ENCODE measurements at regions not wholly inside any gene's neighbourhood (a gene's known extent, or its start where the extent isn't known, plus 50 kb on each side); places are given as distances from the start of the nearest gene placed in this dataset.

DNA sequence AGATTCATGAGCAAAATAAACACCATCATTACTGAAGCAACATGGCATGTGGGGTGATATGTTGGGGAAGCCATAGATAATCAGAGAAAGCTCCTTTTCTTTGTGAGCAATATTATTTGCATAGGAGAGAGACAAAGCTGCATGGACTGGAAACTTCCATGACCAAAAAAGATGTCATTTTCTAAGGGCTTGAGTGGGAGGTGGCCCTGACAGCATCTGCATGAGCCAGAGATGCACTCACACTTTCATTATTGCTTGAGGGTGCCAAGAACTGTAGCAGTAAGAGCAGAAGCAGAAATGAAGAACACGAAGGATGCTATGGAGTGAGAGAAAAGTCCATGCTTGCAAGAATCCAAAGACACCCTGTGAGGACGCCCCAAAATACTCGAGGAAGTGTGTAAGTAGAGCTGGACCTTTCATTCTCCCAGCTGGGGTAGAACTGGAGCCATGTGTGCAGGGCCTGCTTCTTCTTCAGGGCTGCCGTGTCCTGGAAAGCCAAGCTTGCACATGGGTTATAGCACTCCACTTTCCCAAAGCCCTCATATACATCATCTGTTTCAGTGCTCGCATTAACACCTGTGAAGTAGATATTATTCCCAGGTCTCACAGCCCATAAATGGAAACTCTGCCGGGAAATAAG lies 851.2 kb downstream of the DHX35 start:
- Histone ChIP-seq H3K27me3 (no peaks in the 10 kb centered on the region), H3K4me1 (no peaks in the 10 kb centered on the region), H3K4me3 (no peak overlapping the region), H3K9me3 (no peaks in the 10 kb centered on the region), H3K27ac (no peak overlapping the region), H3K36me3 (replicated peaks in 1 of 2; ENCODE audit: insufficient read depth in 1 of 2, low read depth in 2 of 2) (no peaks in the 10 kb centered on the region)
- TF ChIP-seq POLR2A (IDR thresholded peaks at IDR 0.05), result no peak
- TF ChIP-seq, protein P1, sequence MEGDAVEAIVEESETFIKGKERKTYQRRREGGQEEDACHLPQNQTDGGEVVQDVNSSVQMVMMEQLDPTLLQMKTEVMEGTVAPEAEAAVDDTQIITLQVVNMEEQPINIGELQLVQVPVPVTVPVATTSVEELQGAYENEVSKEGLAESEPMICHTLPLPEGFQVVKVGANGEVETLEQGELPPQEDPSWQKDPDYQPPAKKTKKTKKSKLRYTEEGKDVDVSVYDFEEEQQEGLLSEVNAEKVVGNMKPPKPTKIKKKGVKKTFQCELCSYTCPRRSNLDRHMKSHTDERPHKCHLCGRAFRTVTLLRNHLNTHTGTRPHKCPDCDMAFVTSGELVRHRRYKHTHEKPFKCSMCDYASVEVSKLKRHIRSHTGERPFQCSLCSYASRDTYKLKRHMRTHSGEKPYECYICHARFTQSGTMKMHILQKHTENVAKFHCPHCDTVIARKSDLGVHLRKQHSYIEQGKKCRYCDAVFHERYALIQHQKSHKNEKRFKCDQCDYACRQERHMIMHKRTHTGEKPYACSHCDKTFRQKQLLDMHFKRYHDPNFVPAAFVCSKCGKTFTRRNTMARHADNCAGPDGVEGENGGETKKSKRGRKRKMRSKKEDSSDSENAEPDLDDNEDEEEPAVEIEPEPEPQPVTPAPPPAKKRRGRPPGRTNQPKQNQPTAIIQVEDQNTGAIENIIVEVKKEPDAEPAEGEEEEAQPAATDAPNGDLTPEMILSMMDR (IDR thresholded peaks at IDR 0.05), result no peak
- ATAC-seq (no peak), DNase-seq (no peak)
- 48 to 65% methylated on average over 6 of the region's 6 CpGs for whole genome bisulfite sequencing, 2 donors
- intact Hi-C loops (cut with DNase I), result loop anchor here (10.0 kb wide), 1 partner anchor 61 kb away; no protein-coding TSS in a partner anchor

DNA sequence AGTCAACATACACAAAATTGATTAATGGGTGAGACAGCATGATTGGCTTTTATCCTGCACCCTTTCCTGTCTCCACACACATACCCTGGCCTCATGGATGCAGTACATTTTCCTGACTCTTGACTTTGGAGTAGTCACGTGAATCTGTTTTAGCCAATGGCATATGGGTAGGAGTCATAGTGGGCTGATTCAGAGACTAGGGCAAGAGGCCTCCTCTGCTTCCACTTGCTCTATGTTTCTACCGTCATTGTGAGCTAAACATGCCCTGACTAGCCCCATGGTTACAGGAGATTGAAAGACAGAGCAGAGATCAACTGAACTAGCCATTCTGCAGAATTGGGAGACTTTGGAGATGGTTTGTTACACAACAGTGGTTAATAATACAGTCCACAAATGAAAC lies 850.0 kb downstream of the DHX35 start:
- intact Hi-C loops (cut with DNase I), result loop anchor here (10.0 kb wide), 1 partner anchor 63 kb away; no protein-coding TSS in a partner anchor
- Histone ChIP-seq H3K27ac (no peak overlapping the region), H3K4me3 (no peak overlapping the region), H3K36me3 (replicated peaks in 1 of 2; ENCODE audit: insufficient read depth in 1 of 2, low read depth in 2 of 2) (no peaks in the 10 kb centered on the region), H3K27me3 (no peaks in the 10 kb centered on the region), H3K4me1 (no peaks in the 10 kb centered on the region), H3K9me3 (no peaks in the 10 kb centered on the region)
- DNase-seq, result no peak
- no peak for TF ChIP-seq POLR2A (IDR thresholded peaks at IDR 0.05)
- TF ChIP-seq, protein P1 (IDR thresholded peaks at IDR 0.05), result no peak
- WGBS, 2 donors, result 67 to 69% methylated on average over 2 of the region's 2 CpGs
- ATAC-seq, result no peak

DNA sequence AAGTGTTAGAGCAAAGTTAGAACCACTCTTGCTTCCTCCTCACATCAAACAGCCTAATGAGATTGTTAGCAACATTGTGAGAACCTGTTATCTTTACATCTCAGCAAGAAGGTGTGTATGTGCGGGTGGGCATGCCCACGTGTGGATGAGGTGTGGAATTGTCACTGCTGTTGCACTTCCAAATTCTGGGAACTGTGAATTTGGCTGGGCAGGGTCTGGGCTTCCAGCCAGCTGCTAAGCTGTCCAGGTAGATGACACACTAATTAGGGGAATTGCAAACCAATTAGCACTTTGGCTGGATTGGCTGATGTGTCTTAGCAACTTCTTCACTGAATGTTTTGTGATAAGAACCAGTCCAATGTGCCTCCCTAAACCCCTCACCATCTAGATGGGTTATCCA lies 848.2 kb downstream of the DHX35 start:
- intact Hi-C loops (cut with DNase I), result loop anchor here (10.0 kb wide), 1 partner anchor 64 kb away; no protein-coding TSS in a partner anchor
- Histone ChIP-seq H3K4me3 (no peak overlapping the region), H3K9me3 (no peaks in the 10 kb centered on the region), H3K27ac (no peak overlapping the region), H3K36me3 (replicated peaks in 1 of 2; ENCODE audit: insufficient read depth in 1 of 2, low read depth in 2 of 2) (no peaks in the 10 kb centered on the region), H3K4me1 (no peaks in the 10 kb centered on the region), H3K27me3 (no peaks in the 10 kb centered on the region)
- ATAC-seq (no peak), DNase-seq (no peak)
- TF ChIP-seq POLR2A (IDR thresholded peaks at IDR 0.05), result no peak
- TF ChIP-seq, protein P1 (IDR thresholded peaks at IDR 0.05), result no peak
- 33% methylated on average over 2 of the region's 2 CpGs; no CpG with 5 or more reads in 1 of the 2 donors for whole genome bisulfite sequencing, 2 donors

DNA sequence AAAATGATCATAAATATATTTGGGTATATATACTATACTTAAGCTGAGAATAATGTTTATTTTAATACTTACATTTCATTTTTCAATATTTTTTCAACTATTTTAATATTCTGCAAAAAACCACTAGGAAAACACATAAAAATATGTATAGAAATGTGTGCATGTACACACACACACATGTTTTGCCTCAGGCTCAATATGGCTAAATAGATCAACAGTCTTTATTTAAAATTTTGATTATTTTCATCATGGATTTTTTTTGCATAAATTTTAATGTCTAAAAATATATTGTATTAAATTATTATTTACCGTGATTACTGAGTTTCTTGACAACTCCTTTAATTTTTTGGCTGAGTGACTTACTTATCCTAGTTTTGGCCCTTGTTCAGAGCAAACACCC lies 846.5 kb downstream of the DHX35 start:
- Histone ChIP-seq H3K9me3 (no peaks in the 10 kb centered on the region), H3K4me3 (no peak overlapping the region), H3K27ac (no peak overlapping the region), H3K4me1 (no peaks in the 10 kb centered on the region), H3K36me3 (replicated peaks in 1 of 2; ENCODE audit: insufficient read depth in 1 of 2, low read depth in 2 of 2) (no peaks in the 10 kb centered on the region), H3K27me3 (no peaks in the 10 kb centered on the region)
- TF ChIP-seq POLR2A (IDR thresholded peaks at IDR 0.05), result no peak
- TF ChIP-seq, protein P1 (IDR thresholded peaks at IDR 0.05), result no peak
- intact Hi-C loops (cut with DNase I), result no loop called here
- DNase-seq (no peak), ATAC-seq (no peak)
- WGBS, 2 donors, result 58 to 71% methylated on average over 1 of the region's 1 CpG

DNA sequence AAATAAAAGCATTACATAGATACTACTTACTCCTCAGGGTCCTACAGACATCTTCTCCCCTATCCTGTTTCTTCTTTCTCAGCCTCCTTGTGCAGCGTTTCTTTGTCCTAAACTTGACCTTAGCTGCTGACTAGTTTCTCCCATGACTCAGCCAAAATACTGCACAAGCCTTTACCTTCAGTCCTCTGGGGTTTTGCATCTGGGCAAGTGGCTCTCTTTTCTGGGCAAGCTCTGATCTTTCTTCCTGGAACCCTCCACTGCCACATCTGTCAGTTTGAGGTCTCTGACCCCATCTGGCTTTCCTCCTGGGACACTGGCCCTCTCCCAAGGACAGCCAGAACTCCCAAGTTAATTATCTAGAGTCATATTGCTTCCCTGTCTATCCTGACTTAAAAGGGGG lies 838.4 kb downstream of the DHX35 start:
- Histone ChIP-seq H3K27ac (peak overlapping the region in 2 of 4 donors; percentile 4 to 41), H3K4me1 (peaks cover 4% of the 10 kb centered on the region), H3K36me3 (replicated peaks in 1 of 2; ENCODE audit: insufficient read depth in 1 of 2, low read depth in 2 of 2) (no peaks in the 10 kb centered on the region), H3K9me3 (no peaks in the 10 kb centered on the region), H3K27me3 (no peaks in the 10 kb centered on the region), H3K4me3 (no peak overlapping the region)
- TF ChIP-seq, protein P1 (IDR thresholded peaks at IDR 0.05), result no peak
- no peak for TF ChIP-seq POLR2A (IDR thresholded peaks at IDR 0.05)
- ATAC-seq, result no peak
- intact Hi-C loops (cut with DNase I), result no loop called here
- peak in 3 of 4 donors; percentile 13 to 28 (median 16) for DNase-seq
- 8 to 15% methylated on average over 1 of the region's 1 CpG for WGBS, 2 donors

All from body of pancreas (tissue), 4 donors.